A549 (cell line): ENCODE measurements at regions not wholly inside any gene's neighbourhood (a gene's known extent, or its start where the extent isn't known, plus 50 kb on each side); places are given as distances from the start of the nearest gene placed in this dataset.
"Not testable (repeated sequence)": the region's sequence is repeated elsewhere in the genome, so short reads cannot be mapped to it uniquely, and the experiment has no call there.

Experiments
- ATAC-seq, 2 experiments: fragments of 200-7000 bp in 1 of 2; fragments of >200 bp in 1 of 2; cut with Nextera tagmentation in 1 of 2; cut with Tn5 transposase in 1 of 2; 3 replicates each; pipeline versions ENCODE4 v1.8.0 to v1.9.1; 2018 to 2020; ENCODE audit warnings: mild to moderate bottlenecking in 1 of 2, moderate library complexity in 1 of 2
- CTCF ChIA-PET: fragments of 300-600 bp; sonication (Branson Sonifier 250); formaldehyde crosslinking; extraction: SDS; loops from one replicate; lab custom pipeline; 2021; ENCODE audit warnings: antibody characterized with exemption, inconsistent platforms; lab: Yijun Ruan, JAX
- POLR2A ChIA-PET: fragments of 350-600 bp; formaldehyde crosslinking; extraction: SDS; loops from one replicate; lab custom pipeline; 2021; ENCODE audit warnings: antibody characterized with exemption, inconsistent platforms; lab: Yijun Ruan, JAX
- DNase-seq, 2 experiments: peaks; one replicate each; pipeline versions ENCODE4 v3.0.0 to v3.0.0-alpha.2; 2011 to 2016; ENCODE audit warnings: low read depth in 1 of 2, low spot score in 1 of 2
- FAIRE-seq: peaks from 2 replicates; lab custom pipeline; 2011; peaks lifted over from hg19 to GRCh38; lab: Jason Lieb, UNC
- H3K27ac ChIP-seq, 2 experiments: fragments of >200 bp; sonication (Bioruptor Twin); formaldehyde crosslinking; 3 replicates each; pipeline ENCODE4 v1.5.1; 2016 to 2017
- H3K4me1 ChIP-seq: fragments of >200 bp; sonication (Bioruptor Twin); formaldehyde crosslinking; 3 replicates; pipeline ENCODE4 v1.6.1; 2016
- H3K4me2 ChIP-seq: fragments of >200 bp; sonication (Bioruptor Twin); formaldehyde crosslinking; 3 replicates; pipeline ENCODE4 v1.6.1; 2016
- H3K4me3 ChIP-seq: fragments of >200 bp; sonication (Bioruptor Twin); formaldehyde crosslinking; 3 replicates; pipeline ENCODE4 v1.5.1; 2016
- H3K9me3 ChIP-seq: fragments of >200 bp; sonication (Bioruptor Twin); formaldehyde crosslinking; 3 replicates; pipeline ENCODE4 v1.6.1; 2016
- BCL3 ChIP-seq: fragments of >200 bp; sonication (Bioruptor Twin); formaldehyde crosslinking; IDR thresholded peaks from 3 replicates; pipeline ENCODE4 v1.6.1; 2016
- CBX2 ChIP-seq: fragments of 200-600 bp; sonication (generic); IDR thresholded peaks from 2 replicates; pipeline ENCODE4 v1.6.1; 2016; ENCODE audit warnings: low read depth, mild to moderate bottlenecking, borderline replicate concordance
- CBX8 ChIP-seq: fragments of 200-600 bp; sonication (generic); IDR thresholded peaks from 2 replicates; pipeline ENCODE4 v1.6.1; 2016
- CEBPB ChIP-seq, 2 experiments: fragments of >200 bp in 1 of 2; sonication (Bioruptor Twin) in 1 of 2; formaldehyde crosslinking in 1 of 2; IDR thresholded peaks; 2 replicates each; pipeline ENCODE4 v1.6.1; 2012 to 2016
- CTCF ChIP-seq: fragments of >200 bp; sonication (Bioruptor Twin); formaldehyde crosslinking; IDR thresholded peaks from 3 replicates; pipeline ENCODE4 v1.5.1; 2016
- HMGXB4 ChIP-seq: fragments of 250-450 bp; sonication (Bioruptor Pico); IDR thresholded peaks from 2 replicates; pipeline ENCODE4 v1.5.0; 2021; ENCODE audit warnings: mild to moderate bottlenecking, moderate library complexity, borderline replicate concordance
- HOXB5 ChIP-seq: fragments of 250-450 bp; sonication (Bioruptor Pico); IDR thresholded peaks from 2 replicates; pipeline ENCODE4 v1.5.0; 2020; ENCODE audit warnings: mild to moderate bottlenecking, moderate library complexity
- JUN ChIP-seq, 2 experiments: fragments of >200 bp; sonication (Bioruptor Twin); formaldehyde crosslinking; IDR thresholded peaks; 2 replicates in 1 of 2; 3 replicates in 1 of 2; pipeline ENCODE4 v1.6.1; 2016 to 2017
- KDM5A ChIP-seq: fragments of 200-600 bp; sonication (generic); IDR thresholded peaks from 2 replicates; pipeline ENCODE4 v1.6.1; 2016; ENCODE audit warnings: antibody characterized with exemption, mild to moderate bottlenecking
- MAFK ChIP-seq: fragments of 450-650 bp; IDR thresholded peaks from 2 replicates; pipeline ENCODE4 v1.6.1; 2014; ENCODE audit not compliant: partially characterized antibody
- NPAS2 ChIP-seq: fragments of 250-450 bp; sonication (Bioruptor Pico); IDR thresholded peaks from 2 replicates; pipeline ENCODE4 v1.8.0; 2022; ENCODE audit warnings: mild to moderate bottlenecking, moderate library complexity, borderline replicate concordance
- PHF8 ChIP-seq: fragments of 200-600 bp; sonication (generic); IDR thresholded peaks from 2 replicates; pipeline ENCODE4 v1.6.1; 2016; ENCODE audit warnings: low read depth, mild to moderate bottlenecking, antibody characterized with exemption, moderate library complexity, borderline replicate concordance
- POLR2AphosphoS2 ChIP-seq: conservative IDR thresholded peaks from 2 replicates; pipeline ENCODE4 v1.6.1; 2012; ENCODE audit warnings: low read length, improper control_type of control experiment, inconsistent platforms
- RARB ChIP-seq: fragments of 250-450 bp; sonication (Bioruptor Pico); IDR thresholded peaks from 2 replicates; pipeline ENCODE4 v1.8.0; 2021; ENCODE audit warnings: mild to moderate bottlenecking, moderate library complexity
- RCOR1 ChIP-seq: fragments of 150-350 bp; IDR thresholded peaks from 2 replicates; pipeline ENCODE4 v1.6.1; 2014; ENCODE audit warnings: antibody characterized with exemption, low read length, low read depth
- REST ChIP-seq: fragments of 200-600 bp; sonication (generic); IDR thresholded peaks from 2 replicates; pipeline ENCODE4 v1.6.1; 2016; ENCODE audit warnings: antibody characterized with exemption, mild to moderate bottlenecking, moderate library complexity
- SMC3 ChIP-seq: fragments of >200 bp; sonication (Bioruptor Twin); formaldehyde crosslinking; IDR thresholded peaks from 3 replicates; pipeline ENCODE4 v1.6.1; 2018; ENCODE audit warnings: inconsistent platforms
- TP53 ChIP-seq: fragments of 250-450 bp; sonication (Bioruptor Pico); IDR thresholded peaks from 2 replicates; pipeline ENCODE4 v1.5.0; 2021; ENCODE audit warnings: mild to moderate bottlenecking, moderate library complexity
- WGBS: methylation state at CpG from one replicate; pipeline ENCODE4 v1.1.6; 2017; ENCODE audit errors: missing lambda C conversion rate; 5-methylcytosine and 5-hydroxymethylcytosine counted together

- Histone ChIP-seq H3K27ac (no peak overlapping the region), H3K4me2 (no peak overlapping the region), H3K4me3 (no peak overlapping the region), H3K4me1 (no peaks in the 10 kb centered on the region), H3K9me3 (no peaks in the 10 kb centered on the region)
- CTCF ChIA-PET = no interaction called here
- ATAC-seq = no peak
- DNase-seq = no peak
- POLR2A ChIA-PET = no interaction called here
- TF ChIP-seq BCL3 (no peak), HMGXB4 (CRISPR knock-in tag) (no peak), POLR2AphosphoS2 (no peak), CBX2 (no peak)
- FAIRE-seq = no peak
- 18% methylated on average over 10 of the region's 10 CpGs for WGBS
Measured at GRCh38 chr9:2427120-2427891, 194.3 kb upstream of the VLDLR start.

GRCh38 chr9:2439957-2440356 lies 181.6 kb upstream of the VLDLR start:
- TF ChIP-seq SMC3 (no peak), REST (no peak), JUN (IDR thresholded peaks at IDR 0.05) (no peak), HOXB5 (CRISPR knock-in tag) (no peak), TP53 (CRISPR knock-in tag) (no peak), RCOR1 (no peak), PHF8 (no peak), CBX8 (no peak), MAFK (no peak), CTCF (no peak), RARB (CRISPR knock-in tag) (no peak), CEBPB (IDR thresholded peaks at IDR 0.05) (no peak), HMGXB4 (CRISPR knock-in tag) (no peak), KDM5A (no peak), CBX2 (no peak), NPAS2 (CRISPR knock-in tag) (no peak)
- H3K4me3 ChIP-seq = no peak overlapping the region
- no peak overlapping the region for H3K27ac ChIP-seq
- no peak for ATAC-seq
- DNase-seq = no peak
- no peak for FAIRE-seq
- no peak overlapping the region for H3K4me2 ChIP-seq
- no peaks in the 10 kb centered on the region for H3K4me1 ChIP-seq
- peaks cover 64% of the 10 kb centered on the region for H3K9me3 ChIP-seq
- WGBS = 3% methylated on average over 3 of the region's 3 CpGs
- CTCF ChIA-PET = interaction anchor here (1.0 kb wide), 1 partner anchor 63 kb away, joined by 3 read pairs; no protein-coding TSS in a partner anchor
- POLR2A ChIA-PET = no interaction called here

- 34% methylated on average over 1 of the region's 1 CpG for WGBS
- H3K9me3 ChIP-seq = peaks cover 31% of the 10 kb centered on the region; the same call in 2 of the 3 replicates
- FAIRE-seq, CTCF ChIA-PET, DNase-seq, H3K4me2 ChIP-seq, H3K4me1 ChIP-seq, POLR2A ChIA-PET, H3K4me3 ChIP-seq, ATAC-seq, H3K27ac ChIP-seq: not testable (repeated sequence)
Measured at GRCh38 chr9:2443933-2444332, 177.7 kb upstream of the VLDLR start.
